ENCODE measurements at regions not wholly inside any gene's neighbourhood (a gene's known extent, or its start where the extent isn't known, plus 50 kb on each side); places are given as distances from the start of the nearest gene placed in this dataset.
"Not testable (repeated sequence)": the region's sequence is repeated elsewhere in the genome, so short reads cannot be mapped to it uniquely, and the experiment has no call there.

DNA sequence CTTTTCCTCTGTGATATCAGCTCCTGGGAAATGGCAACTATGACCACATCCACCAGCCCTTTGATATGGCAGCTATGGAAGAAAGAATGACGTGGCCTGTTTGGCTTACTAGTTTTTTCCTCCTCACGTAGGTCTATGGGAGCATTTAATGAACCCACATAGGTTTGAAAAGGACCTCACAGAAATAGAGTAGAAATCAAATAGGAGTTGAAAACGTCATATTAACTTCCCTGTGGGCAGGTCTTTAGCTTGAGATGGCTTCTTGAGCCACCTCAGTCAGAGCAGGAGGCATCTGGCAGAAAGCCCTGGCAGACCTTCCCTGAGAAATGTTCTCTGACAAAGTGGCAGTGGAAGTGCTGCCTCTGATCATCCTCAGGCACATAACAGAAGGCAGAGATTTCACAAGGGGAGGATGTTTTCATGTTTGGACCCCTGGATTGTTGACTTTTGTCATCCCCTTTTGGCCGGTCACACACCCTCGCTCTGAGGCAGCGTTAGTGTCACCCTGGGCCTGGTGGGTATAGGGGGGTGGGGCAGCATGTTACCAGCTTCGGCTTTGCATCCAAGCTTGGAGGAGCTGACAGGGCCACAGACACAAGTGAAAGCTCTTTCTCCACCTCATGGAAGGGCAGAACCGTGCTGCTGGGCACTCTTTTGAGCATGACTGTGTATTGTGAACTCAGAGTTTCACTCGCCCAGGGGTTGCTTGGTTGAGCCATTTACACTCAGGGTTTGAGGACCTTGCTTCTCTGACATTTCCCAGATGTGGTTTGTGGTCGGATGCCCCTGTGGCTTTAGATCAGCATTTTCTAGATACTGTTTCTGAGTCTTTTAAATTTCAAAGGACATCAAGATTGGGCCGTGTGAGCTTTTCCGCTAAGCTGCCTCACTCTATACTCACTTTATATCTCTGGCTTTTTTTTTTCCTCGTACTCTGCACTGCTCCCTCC, 184.2 kb downstream of the STK31 start:
- TF ChIP-seq, protein P1, sequence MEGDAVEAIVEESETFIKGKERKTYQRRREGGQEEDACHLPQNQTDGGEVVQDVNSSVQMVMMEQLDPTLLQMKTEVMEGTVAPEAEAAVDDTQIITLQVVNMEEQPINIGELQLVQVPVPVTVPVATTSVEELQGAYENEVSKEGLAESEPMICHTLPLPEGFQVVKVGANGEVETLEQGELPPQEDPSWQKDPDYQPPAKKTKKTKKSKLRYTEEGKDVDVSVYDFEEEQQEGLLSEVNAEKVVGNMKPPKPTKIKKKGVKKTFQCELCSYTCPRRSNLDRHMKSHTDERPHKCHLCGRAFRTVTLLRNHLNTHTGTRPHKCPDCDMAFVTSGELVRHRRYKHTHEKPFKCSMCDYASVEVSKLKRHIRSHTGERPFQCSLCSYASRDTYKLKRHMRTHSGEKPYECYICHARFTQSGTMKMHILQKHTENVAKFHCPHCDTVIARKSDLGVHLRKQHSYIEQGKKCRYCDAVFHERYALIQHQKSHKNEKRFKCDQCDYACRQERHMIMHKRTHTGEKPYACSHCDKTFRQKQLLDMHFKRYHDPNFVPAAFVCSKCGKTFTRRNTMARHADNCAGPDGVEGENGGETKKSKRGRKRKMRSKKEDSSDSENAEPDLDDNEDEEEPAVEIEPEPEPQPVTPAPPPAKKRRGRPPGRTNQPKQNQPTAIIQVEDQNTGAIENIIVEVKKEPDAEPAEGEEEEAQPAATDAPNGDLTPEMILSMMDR (IDR thresholded peaks at IDR 0.05; ENCODE audit: insufficient read depth, low read length, poor library complexity, severe bottlenecking) = no peak
- no peak for DNase-seq (ENCODE audit: extremely low read depth, insufficient read length)
- Histone ChIP-seq H3K27me3 (replicated peaks; ENCODE audit: control insufficient read depth, insufficient read depth, low read length) (no peaks in the 10 kb centered on the region; the same call in 1 of the 2 replicates), H3K4me3 (replicated peaks; ENCODE audit: low read depth, low read length) (no peak overlapping the region), H3K36me3 (ENCODE audit: control insufficient read depth, insufficient read depth, low read length) (no peaks in the 10 kb centered on the region)

DNA sequence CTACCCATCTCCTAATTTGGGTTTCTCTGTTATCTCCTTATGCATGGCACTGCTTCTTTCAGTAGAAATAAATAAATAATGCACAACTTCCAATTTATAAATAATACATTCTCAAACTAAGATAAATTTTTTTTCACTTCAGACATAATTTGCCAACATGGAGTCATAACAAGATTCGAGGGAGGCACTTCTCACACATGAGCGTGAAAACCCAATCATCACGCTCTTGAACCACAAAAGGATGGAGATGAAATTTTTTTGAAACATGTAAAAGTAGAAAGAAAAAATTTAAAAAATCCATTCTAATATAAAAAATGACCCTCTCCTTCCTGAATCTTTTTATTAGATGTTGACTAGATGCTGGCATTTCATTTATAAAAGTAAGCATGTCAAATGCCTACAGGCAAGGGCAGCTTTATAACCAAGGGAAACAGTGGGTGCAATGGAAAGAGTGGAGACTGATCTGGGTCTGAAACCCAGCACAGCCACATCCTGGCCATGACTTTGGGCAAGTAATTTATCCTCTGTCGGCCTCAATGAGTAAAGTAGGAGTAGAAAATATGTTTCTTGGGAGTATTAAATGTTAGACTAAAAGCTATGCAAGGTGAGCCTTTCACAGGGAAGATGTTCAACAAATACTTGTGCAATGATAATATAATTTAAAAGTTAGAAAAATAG, 185.0 kb downstream of the STK31 start:
- H3K27me3 ChIP-seq (replicated peaks; ENCODE audit: control insufficient read depth, insufficient read depth, low read length) = no peaks in the 10 kb centered on the region; the same call in 1 of the 2 replicates
- TF ChIP-seq, protein P1 (IDR thresholded peaks at IDR 0.05; ENCODE audit: insufficient read depth, low read length, poor library complexity, severe bottlenecking) = no peak
- H3K4me3 ChIP-seq (replicated peaks; ENCODE audit: low read depth, low read length) = no peak overlapping the region
- H3K36me3 ChIP-seq (ENCODE audit: control insufficient read depth, insufficient read depth, low read length) = no peaks in the 10 kb centered on the region
- DNase-seq (ENCODE audit: extremely low read depth, insufficient read length) = no peak

DNA sequence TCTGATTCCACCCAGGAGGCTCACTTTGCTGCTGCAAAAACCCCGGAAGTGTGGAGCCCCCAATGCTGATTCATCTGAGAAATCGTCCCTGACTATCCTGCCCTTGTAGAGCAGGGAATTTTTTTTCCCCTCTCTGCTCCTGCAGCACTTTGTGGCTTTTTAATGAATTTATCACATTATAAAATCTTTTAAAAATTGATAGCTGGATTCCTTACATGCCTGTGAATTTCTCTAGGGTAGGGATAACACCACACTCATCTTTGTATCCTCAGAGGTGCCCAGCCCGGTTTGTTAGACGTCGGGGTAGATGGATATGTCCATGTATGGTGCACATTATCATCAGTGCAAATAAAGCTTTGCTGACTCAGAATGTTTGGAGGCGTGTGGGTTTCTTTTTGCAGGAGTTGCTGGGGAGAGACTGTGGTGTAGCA, 185.7 kb downstream of the STK31 start:
- H3K36me3 ChIP-seq (ENCODE audit: control insufficient read depth, insufficient read depth, low read length) = no peaks in the 10 kb centered on the region
- no peak overlapping the region for H3K4me3 ChIP-seq (replicated peaks; ENCODE audit: low read depth, low read length)
- no peaks in the 10 kb centered on the region; the same call in 1 of the 2 replicates for H3K27me3 ChIP-seq (replicated peaks; ENCODE audit: control insufficient read depth, insufficient read depth, low read length)
- DNase-seq (ENCODE audit: extremely low read depth, insufficient read length) = no peak
- TF ChIP-seq, protein P1 (IDR thresholded peaks at IDR 0.05; ENCODE audit: insufficient read depth, low read length, poor library complexity, severe bottlenecking) = no peak

DNA sequence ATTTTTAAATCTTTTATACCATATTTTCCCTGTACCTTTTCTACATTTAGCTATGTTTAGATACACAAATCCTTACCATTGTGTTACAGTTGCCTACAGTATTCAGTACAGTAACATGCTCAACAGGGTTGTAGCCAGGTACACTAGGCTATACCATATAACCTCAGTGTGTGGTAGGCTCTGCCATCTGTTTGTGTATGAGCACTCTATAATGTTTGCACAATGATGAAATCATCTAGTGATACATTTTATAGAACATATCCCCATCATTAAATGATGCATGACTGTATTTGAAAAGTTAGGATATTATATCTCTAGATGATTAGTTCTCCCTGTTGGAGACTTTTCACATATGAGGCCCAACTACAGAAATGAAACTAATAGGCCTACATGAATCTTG, 188.6 kb downstream of the STK31 start:
- DNase-seq (ENCODE audit: extremely low read depth, insufficient read length) = no peak
- Histone ChIP-seq H3K36me3 (ENCODE audit: control insufficient read depth, insufficient read depth, low read length) (no peaks in the 10 kb centered on the region), H3K4me3 (replicated peaks; ENCODE audit: low read depth, low read length) (no peak overlapping the region), H3K27me3 (replicated peaks; ENCODE audit: control insufficient read depth, insufficient read depth, low read length) (no peaks in the 10 kb centered on the region)
- TF ChIP-seq, protein P1 (IDR thresholded peaks at IDR 0.05; ENCODE audit: insufficient read depth, low read length, poor library complexity, severe bottlenecking) = no peak

DNA sequence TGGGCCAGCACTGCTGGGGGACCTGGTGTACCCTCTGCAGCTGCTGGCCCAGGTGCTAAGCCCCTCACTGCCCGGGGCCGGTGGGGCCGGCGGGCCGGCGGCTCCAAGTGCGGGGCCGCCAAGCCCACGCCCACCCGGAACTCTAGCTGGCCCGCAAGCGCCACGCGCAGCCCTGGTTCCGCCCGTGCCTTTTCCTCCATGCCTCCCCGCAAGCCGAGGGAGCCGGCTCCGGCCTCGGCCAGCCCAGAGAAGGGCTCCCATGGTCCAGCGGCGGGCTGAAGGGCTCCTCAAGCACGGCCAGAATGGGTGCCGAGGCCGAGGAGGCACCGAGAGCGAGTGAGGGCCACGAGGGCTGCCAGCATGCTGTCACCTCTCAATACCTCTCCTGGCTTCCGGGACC, 194.9 kb downstream of the STK31 start:
- not testable (repeated sequence) for H3K4me3 ChIP-seq (replicated peaks; ENCODE audit: low read depth, low read length); H3K36me3 ChIP-seq (ENCODE audit: control insufficient read depth, insufficient read depth, low read length); H3K27me3 ChIP-seq (replicated peaks; ENCODE audit: control insufficient read depth, insufficient read depth, low read length); DNase-seq (ENCODE audit: extremely low read depth, insufficient read length)

DNA sequence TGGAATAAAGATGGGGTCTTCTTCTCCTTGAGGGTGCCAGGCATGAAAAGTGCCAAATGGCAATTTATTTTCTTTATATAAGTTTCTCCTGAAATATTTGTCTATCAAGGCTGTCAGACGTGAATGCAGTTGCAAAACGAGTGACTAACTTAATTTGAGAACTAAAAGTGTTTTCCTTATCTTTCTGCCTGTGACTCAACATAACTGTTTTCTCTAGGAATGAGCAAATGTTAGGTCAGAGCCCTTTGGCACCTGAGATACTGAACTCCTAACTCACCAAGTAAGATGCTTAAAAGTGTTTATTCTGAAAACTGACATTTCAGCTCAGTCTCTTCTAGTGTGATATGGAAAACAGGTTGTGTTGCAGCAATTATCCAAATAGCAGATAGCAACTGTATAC, 197.0 kb downstream of the STK31 start:
- TF ChIP-seq, protein P1 (IDR thresholded peaks at IDR 0.05; ENCODE audit: insufficient read depth, low read length, poor library complexity, severe bottlenecking) = no peak
- Histone ChIP-seq H3K27me3 (replicated peaks; ENCODE audit: control insufficient read depth, insufficient read depth, low read length) (no peaks in the 10 kb centered on the region), H3K4me3 (replicated peaks; ENCODE audit: low read depth, low read length) (no peak overlapping the region), H3K36me3 (ENCODE audit: control insufficient read depth, insufficient read depth, low read length) (no peaks in the 10 kb centered on the region)
- DNase-seq (ENCODE audit: extremely low read depth, insufficient read length) = no peak

Data from GM06990 (cell line).